CD14-positive monocyte (primary cell): ENCODE measurements at regions not wholly inside any gene's neighbourhood (a gene's known extent, or its start where the extent isn't known, plus 50 kb on each side); places are given as distances from the start of the nearest gene placed in this dataset.

Experiments used
- DNase-seq, 3 donors: peaks; one replicate each; pipeline ENCODE4 v3.0.0-alpha.2; 2011 to 2022
- H2AFZ ChIP-seq: 2 replicates; pipeline ENCODE4 v1.6.0; 2012; ENCODE audit warnings: mild to moderate bottlenecking, low read depth, low read length, inconsistent platforms; ENCODE audit not compliant: insufficient read depth, poor library complexity, severe bottlenecking
- H3K27ac ChIP-seq, 2 donors: 1 replicate in 1 of 2; 2 replicates in 1 of 2; pipeline ENCODE4 v1.5.1; 2012 to 2013; ENCODE audit warnings: low read length in 2 of 2, control low read depth in 1 of 2, inconsistent platforms in 1 of 2, low read depth in 1 of 2, mild to moderate bottlenecking in 1 of 2
- H3K27me3 ChIP-seq, 2 donors: one replicate each; pipeline versions ENCODE4 v1.6.0 to v1.6.1; 2011 to 2013; ENCODE audit warnings: low read length in 2 of 2; ENCODE audit not compliant: control insufficient read depth in 2 of 2, insufficient read depth in 2 of 2
- H3K36me3 ChIP-seq, 2 donors: replicated peaks in 1 of 2; 1 replicate in 1 of 2; 2 replicates in 1 of 2; pipeline versions ENCODE4 v1.5.1 to v1.6.1; 2012 to 2013; ENCODE audit warnings: low read length in 2 of 2, control low read depth in 1 of 2, inconsistent platforms in 1 of 2, mild to moderate bottlenecking in 1 of 2; ENCODE audit not compliant: insufficient read depth in 2 of 2, control insufficient read depth in 1 of 2
- H3K4me1 ChIP-seq, 2 donors: 1 replicate in 1 of 2; 2 replicates in 1 of 2; pipeline versions ENCODE4 v1.5.1 to v1.6.1; 2012 to 2013; ENCODE audit warnings: low read length in 2 of 2, control low read depth in 1 of 2, inconsistent platforms in 1 of 2, mild to moderate bottlenecking in 1 of 2, moderate library complexity in 1 of 2; ENCODE audit not compliant: insufficient read depth in 2 of 2, control insufficient read depth in 1 of 2
- H3K4me2 ChIP-seq: replicated peaks from 2 replicates; pipeline ENCODE3; 2012; ENCODE audit warnings: low read length, moderate library complexity, mild to moderate bottlenecking; ENCODE audit not compliant: poor library complexity, severe bottlenecking; ENCODE audit errors: extremely low read depth
- H3K4me3 ChIP-seq, 3 experiments: fragments of 200-600 bp in 1 of 3; sonication (generic) in 1 of 3; replicated peaks in 1 of 3; 1 replicate in 2 of 3; 2 replicates in 1 of 3; pipeline ENCODE4 v1.5.1; 2011 to 2013; ENCODE audit warnings: low read length in 3 of 3, mild to moderate bottlenecking in 3 of 3, control low read depth in 2 of 3, low read depth in 2 of 3, inconsistent platforms in 1 of 3, moderate library complexity in 1 of 3
- H3K79me2 ChIP-seq: 2 replicates; pipeline ENCODE4 v1.6.0; 2012; ENCODE audit warnings: mild to moderate bottlenecking, control low read depth, inconsistent platforms, low read length, moderate library complexity; ENCODE audit not compliant: insufficient read depth
- H3K9ac ChIP-seq: 2 replicates; pipeline ENCODE4 v1.6.0; 2017; ENCODE audit warnings: low read length, mild to moderate bottlenecking; ENCODE audit not compliant: insufficient read depth, poor library complexity, severe bottlenecking
- H3K9me3 ChIP-seq, 2 donors: replicated peaks in 1 of 2; 1 replicate in 1 of 2; 2 replicates in 1 of 2; pipeline versions ENCODE4 v1.5.1 to v1.6.1; 2012 to 2013; ENCODE audit warnings: low read length in 2 of 2, control low read depth in 1 of 2; ENCODE audit not compliant: control insufficient read depth in 1 of 2, insufficient read depth in 1 of 2
- H4K20me1 ChIP-seq: 2 replicates; pipeline ENCODE4 v1.6.0; 2012; ENCODE audit warnings: mild to moderate bottlenecking, low read length, control low read depth, moderate library complexity; ENCODE audit not compliant: insufficient read depth
- H3K27ac Mint-ChIP-seq, 7 donors: one replicate each; pipeline ENCODE4 v1.8.0; 2020; ENCODE audit warnings: mild to moderate bottlenecking in 7 of 7, mixed read lengths in 7 of 7, moderate library complexity in 6 of 7, inconsistent platforms in 2 of 7
- H3K27me3 Mint-ChIP-seq, 3 donors: one replicate each; pipeline ENCODE4 v1.8.0; 2021 to 2022; ENCODE audit warnings: low read depth in 3 of 3, mild to moderate bottlenecking in 3 of 3, mixed read lengths in 3 of 3, moderate library complexity in 3 of 3, inconsistent platforms in 1 of 3
- H3K36me3 Mint-ChIP-seq, 2 donors: one replicate each; pipeline ENCODE4 v1.8.0; 2020; ENCODE audit warnings: mixed read lengths in 2 of 2, inconsistent platforms in 1 of 2, mild to moderate bottlenecking in 1 of 2
- H3K4me1 Mint-ChIP-seq: one replicate; pipeline ENCODE4 v1.8.0; 2020; ENCODE audit warnings: mild to moderate bottlenecking, mixed read lengths
- H3K4me3 Mint-ChIP-seq, 2 donors: one replicate each; pipeline ENCODE4 v1.8.0; 2020; ENCODE audit warnings: mild to moderate bottlenecking in 2 of 2, mixed read lengths in 2 of 2, moderate library complexity in 1 of 2
- H3K9me3 Mint-ChIP-seq, 7 donors: one replicate each; pipeline ENCODE4 v1.8.0; 2020 to 2022; ENCODE audit warnings: mixed read lengths in 7 of 7, mild to moderate bottlenecking in 6 of 7, moderate library complexity in 6 of 7, inconsistent platforms in 2 of 7
- CTCF ChIP-seq: fragments of 200-600 bp; IDR thresholded peaks from one replicate; pipeline ENCODE4 v1.8.0; 2022; ENCODE audit warnings: antibody characterized with exemption, mild to moderate bottlenecking
- WGBS: methylation state at CpG from one replicate; pipeline ENCODE4 v1.1.5; 2013; ENCODE audit warnings: missing lambda C conversion rate; ENCODE audit not compliant: insufficient coverage; 5-methylcytosine and 5-hydroxymethylcytosine counted together
- intact Hi-C, 2 donors: fragments of 100-400 bp; cut with micrococcal nuclease; formaldehyde crosslinking; loops; one replicate each; pipeline versions ENCODE4 v1.15.0 to v1.15.1; 2023

GRCh38 chr6:139776041-139776440, 401.6 kb upstream of the CITED2 start:
- Mint-ChIP-seq H3K9me3 (peaks cover 2 to 5% (median 2%) of the 10 kb centered on the region in 7 donors), H3K27me3 (no peaks in the 10 kb centered on the region), H3K4me1 (no peaks in the 10 kb centered on the region), H3K36me3 (no peaks in the 10 kb centered on the region), H3K27ac (no peak overlapping the region), H3K4me3 (no peak overlapping the region)
- no peak for TF ChIP-seq CTCF
- Histone ChIP-seq H3K79me2 (no peaks in the 10 kb centered on the region), H4K20me1 (no peaks in the 10 kb centered on the region), H3K4me2 (no peak overlapping the region), H3K27ac (no peak overlapping the region), H3K9me3 (no peaks in the 10 kb centered on the region), H3K4me3 (no peak overlapping the region), H3K4me1 (no peaks in the 10 kb centered on the region), H3K36me3 (no peaks in the 10 kb centered on the region), H3K27me3 (no peaks in the 10 kb centered on the region), H2AFZ (no peak overlapping the region), H3K9ac (no peak overlapping the region)
- intact Hi-C loops, result no loop called here
- DNase-seq, result no peak
- WGBS, result 100% methylated on average over 1 of the region's 6 CpGs

GRCh38 chr6:139768196-139768595, 393.7 kb upstream of the CITED2 start:
- H3K4me1 ChIP-seq, result peaks cover 20 to 27% of the 10 kb centered on the region in 2 donors
- H3K36me3 Mint-ChIP-seq, result no peaks in the 10 kb centered on the region
- no peaks in the 10 kb centered on the region for H3K27me3 ChIP-seq
- intact Hi-C loops, result loop anchor here (10.0 kb wide), 3 partner anchors 53 to 633 kb away; partner anchors contain the start of gene HECA (in 1 of the 2)
- H3K4me3 Mint-ChIP-seq, result no peak overlapping the region
- DNase-seq, result no peak
- peaks cover 2 to 4% (median 2%) of the 10 kb centered on the region in 7 donors for H3K9me3 Mint-ChIP-seq
- H3K4me3 ChIP-seq, result no peak overlapping the region
- H3K9me3 ChIP-seq, result no peaks in the 10 kb centered on the region
- no peak overlapping the region for H3K4me2 ChIP-seq
- H3K4me1 Mint-ChIP-seq, result peaks cover 24% of the 10 kb centered on the region
- no peaks in the 10 kb centered on the region for H3K79me2 ChIP-seq
- H3K27ac Mint-ChIP-seq, result no peak overlapping the region
- no peaks in the 10 kb centered on the region for H3K36me3 ChIP-seq
- H3K9ac ChIP-seq, result no peak overlapping the region
- no peaks in the 10 kb centered on the region for H3K27me3 Mint-ChIP-seq
- H4K20me1 ChIP-seq, result no peaks in the 10 kb centered on the region
- no peak overlapping the region for H2AFZ ChIP-seq
- H3K27ac ChIP-seq, result no peak overlapping the region
- TF ChIP-seq CTCF, result no peak
